ENCODE measurements at regions not wholly inside any gene's neighbourhood (a gene's known extent, or its start where the extent isn't known, plus 50 kb on each side); places are given as distances from the start of the nearest gene placed in this dataset.

- DNase-seq (ENCODE audit: low read depth) = no peak
- no peak overlapping the region for H3K4me3 ChIP-seq (ENCODE audit: low read depth, low read length)
- no peak for TF ChIP-seq CTCF (IDR thresholded peaks at IDR 0.05; ENCODE audit: insufficient read depth, low read length)
Observed at GRCh38 chr15:46121441-46121840, 486.6 kb downstream of the SQOR start.

GRCh38 chr15:46126581-46126980, 491.8 kb downstream of the SQOR start:
- TF ChIP-seq CTCF (IDR thresholded peaks at IDR 0.05; ENCODE audit: insufficient read depth, low read length) = no peak
- no peak overlapping the region for H3K4me3 ChIP-seq (ENCODE audit: low read depth, low read length)
- no peak for DNase-seq (ENCODE audit: low read depth)

- no peak overlapping the region for H3K4me3 ChIP-seq (ENCODE audit: low read depth, low read length)
- TF ChIP-seq CTCF (IDR thresholded peaks at IDR 0.05; ENCODE audit: insufficient read depth, low read length) = no peak
- no peak for DNase-seq (ENCODE audit: low read depth)
Observed at GRCh38 chr15:46127361-46127874, 492.6 kb downstream of the SQOR start.

- no peak for TF ChIP-seq CTCF (IDR thresholded peaks at IDR 0.05; ENCODE audit: insufficient read depth, low read length)
- DNase-seq (ENCODE audit: low read depth) = no peak
- H3K4me3 ChIP-seq (ENCODE audit: low read depth, low read length) = no peak overlapping the region
Observed at GRCh38 chr15:46129145-46129544, 494.3 kb downstream of the SQOR start.

- no peak overlapping the region for H3K4me3 ChIP-seq (ENCODE audit: low read depth, low read length)
- TF ChIP-seq CTCF (IDR thresholded peaks at IDR 0.05; ENCODE audit: insufficient read depth, low read length) = no peak
- DNase-seq (ENCODE audit: low read depth) = no peak
Observed at GRCh38 chr15:46131876-46132275, 497.0 kb downstream of the SQOR start.

GRCh38 chr15:46137443-46137842, 502.6 kb downstream of the SQOR start:
- no peak overlapping the region for H3K4me3 ChIP-seq (ENCODE audit: low read depth, low read length)
- no peak for DNase-seq (ENCODE audit: low read depth)
- TF ChIP-seq CTCF (IDR thresholded peaks at IDR 0.05; ENCODE audit: insufficient read depth, low read length) = no peak

- no peak overlapping the region for H3K4me3 ChIP-seq (ENCODE audit: low read depth, low read length)
- TF ChIP-seq CTCF (IDR thresholded peaks at IDR 0.05; ENCODE audit: insufficient read depth, low read length) = no peak
- no peak for DNase-seq (ENCODE audit: low read depth)
Observed at GRCh38 chr15:46146002-46146401, 511.2 kb downstream of the SQOR start.

All from fibroblast of the aortic adventitia (primary cell).